ENCODE measurements at regions not wholly inside any gene's neighbourhood (a gene's known extent, or its start where the extent isn't known, plus 50 kb on each side); places are given as distances from the start of the nearest gene placed in this dataset.

- Mint-ChIP-seq H3K4me3 (no peak overlapping the region), H3K27me3 (ENCODE audit: low read depth, poor library complexity) (peaks cover 8% of the 10 kb centered on the region), H3K36me3 (ENCODE audit: low read depth) (no peaks in the 10 kb centered on the region), H3K4me1 (peaks cover 18% of the 10 kb centered on the region), H3K27ac (no peak overlapping the region), H3K9me3 (no peaks in the 10 kb centered on the region)
- TF ChIP-seq CTCF (IDR thresholded peaks at IDR 0.05): no peak
- no peak for DNase-seq
Observed at GRCh38 chr2:105473011-105473410, 74.2 kb upstream of the FHL2 start.

GRCh38 chr2:105470979-105471378 is 72.1 kb upstream of the FHL2 start:
- Mint-ChIP-seq H3K27me3 (ENCODE audit: low read depth, poor library complexity) (peaks cover 8% of the 10 kb centered on the region), H3K4me3 (no peak overlapping the region), H3K4me1 (peaks cover 18% of the 10 kb centered on the region), H3K9me3 (no peaks in the 10 kb centered on the region), H3K27ac (no peak overlapping the region), H3K36me3 (ENCODE audit: low read depth) (no peaks in the 10 kb centered on the region)
- TF ChIP-seq CTCF (IDR thresholded peaks at IDR 0.05): no peak
- DNase-seq: no peak

DNA sequence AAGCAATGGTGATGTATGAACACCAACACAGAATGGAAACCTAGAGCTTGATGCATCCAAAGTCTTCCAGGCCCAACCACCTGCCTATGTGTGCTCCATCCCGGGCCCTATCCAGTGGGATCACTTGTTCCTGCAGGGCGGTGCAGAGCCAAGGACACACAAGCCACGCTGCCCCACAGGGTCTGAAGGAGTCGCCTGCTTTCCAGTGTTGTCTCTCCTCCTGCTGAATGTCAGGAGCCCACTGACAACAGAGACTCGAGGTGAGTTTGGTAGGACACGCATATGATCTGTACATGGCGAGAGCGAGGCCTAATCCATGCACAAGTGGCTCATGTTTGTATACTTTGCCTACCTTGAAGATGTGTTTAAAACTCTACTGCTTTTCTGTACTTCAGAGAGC is 70.9 kb upstream of the FHL2 start:
- TF ChIP-seq CTCF (IDR thresholded peaks at IDR 0.05): no peak
- no peaks in the 10 kb centered on the region for H3K36me3 Mint-ChIP-seq (ENCODE audit: low read depth)
- no peaks in the 10 kb centered on the region for H3K9me3 Mint-ChIP-seq
- DNase-seq: no peak
- H3K4me1 Mint-ChIP-seq: peaks cover 10% of the 10 kb centered on the region
- H3K27me3 Mint-ChIP-seq (ENCODE audit: low read depth, poor library complexity): peaks cover 8% of the 10 kb centered on the region
- no peak overlapping the region for H3K27ac Mint-ChIP-seq
- H3K4me3 Mint-ChIP-seq: no peak overlapping the region

DNA sequence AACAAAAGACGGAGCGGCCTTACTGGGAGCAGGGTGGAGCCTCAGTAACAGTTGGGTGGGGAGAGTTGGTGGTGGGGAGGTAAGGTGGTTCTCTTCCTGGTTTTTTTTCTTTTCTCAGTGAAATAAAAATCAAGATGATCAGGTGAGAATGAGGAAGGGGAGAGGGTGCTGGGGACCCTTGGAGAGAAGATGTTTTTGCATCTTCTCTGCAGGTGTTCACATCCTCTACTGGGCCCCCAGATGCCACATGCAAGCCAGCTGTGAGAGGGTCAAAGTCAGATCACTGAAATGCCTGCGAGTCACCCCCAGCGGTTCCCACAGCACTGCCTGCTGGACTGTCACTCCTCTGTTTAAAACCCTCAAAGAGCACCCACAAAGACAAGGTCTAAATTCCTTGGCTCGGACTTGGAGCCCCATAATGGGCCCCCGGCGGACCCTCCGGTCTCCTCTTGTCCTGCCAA is 69.8 kb upstream of the FHL2 start:
- Mint-ChIP-seq H3K36me3 (ENCODE audit: low read depth) (no peaks in the 10 kb centered on the region), H3K9me3 (no peaks in the 10 kb centered on the region), H3K4me1 (peaks cover 10% of the 10 kb centered on the region), H3K27me3 (ENCODE audit: low read depth, poor library complexity) (peaks cover 8% of the 10 kb centered on the region), H3K4me3 (no peak overlapping the region), H3K27ac (no peak overlapping the region)
- no peak for TF ChIP-seq CTCF (IDR thresholded peaks at IDR 0.05)
- no peak for DNase-seq

GRCh38 chr2:105464325-105464724 is 65.5 kb upstream of the FHL2 start:
- no peak overlapping the region for H3K27ac Mint-ChIP-seq
- peaks cover 4% of the 10 kb centered on the region for H3K9me3 Mint-ChIP-seq
- DNase-seq: no peak
- no peaks in the 10 kb centered on the region for H3K36me3 Mint-ChIP-seq (ENCODE audit: low read depth)
- peaks cover 17% of the 10 kb centered on the region for H3K27me3 Mint-ChIP-seq (ENCODE audit: low read depth, poor library complexity)
- H3K4me3 Mint-ChIP-seq: no peak overlapping the region
- no peak for TF ChIP-seq CTCF (IDR thresholded peaks at IDR 0.05)
- peaks cover 5% of the 10 kb centered on the region for H3K4me1 Mint-ChIP-seq

DNA sequence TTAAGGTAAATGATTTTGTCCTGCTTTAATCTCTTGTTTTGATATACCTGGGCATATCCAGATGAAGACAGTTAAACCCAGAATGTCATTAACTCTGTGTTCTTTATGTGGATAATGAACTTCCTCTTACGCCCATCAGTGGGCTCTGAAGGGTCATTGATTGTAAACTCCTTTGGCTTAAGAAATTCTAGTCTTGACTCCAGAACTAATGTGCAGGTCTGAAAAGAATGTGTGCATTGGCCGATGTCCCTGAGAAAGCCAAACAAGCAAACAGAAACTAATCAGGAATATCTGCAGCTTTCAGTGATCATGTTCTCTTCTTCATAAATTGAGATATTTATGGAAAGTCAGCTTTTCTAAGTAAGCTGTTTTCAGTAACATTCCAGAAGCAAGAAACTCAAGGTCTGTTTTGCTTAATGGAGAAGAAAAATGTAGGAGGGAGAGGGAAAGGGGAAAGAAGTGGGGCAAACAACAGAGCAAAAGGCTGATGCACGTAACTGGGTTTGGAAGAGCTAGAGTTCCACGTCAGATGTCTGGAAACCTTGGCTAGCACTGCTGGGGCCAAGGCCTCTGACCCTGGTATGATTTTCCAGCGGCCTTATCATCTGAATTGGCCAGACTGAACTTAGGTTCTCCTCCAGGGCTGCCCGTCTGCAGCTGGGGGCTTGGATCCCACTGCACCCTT is 61.3 kb upstream of the FHL2 start:
- Mint-ChIP-seq H3K9me3 (peaks cover 8% of the 10 kb centered on the region), H3K27me3 (ENCODE audit: low read depth, poor library complexity) (peaks cover 13% of the 10 kb centered on the region), H3K4me1 (peaks cover 2% of the 10 kb centered on the region), H3K27ac (peak overlapping the region; percentile 54), H3K36me3 (ENCODE audit: low read depth) (no peaks in the 10 kb centered on the region), H3K4me3 (no peak overlapping the region)
- no peak for TF ChIP-seq CTCF (IDR thresholded peaks at IDR 0.05)
- no peak for DNase-seq

All from nephron progenitor cell (in vitro differentiated cells).